Dermis microvascular lymphatic vessel endothelial cell (primary cell): ENCODE measurements at regions not wholly inside any gene's neighbourhood (a gene's known extent, or its start where the extent isn't known, plus 50 kb on each side); places are given as distances from the start of the nearest gene placed in this dataset.

Experiments
- DNase-seq, 2 donors: peaks; one replicate each; pipeline versions ENCODE4 v3.0.0 to v3.0.0-alpha.2; 2010; ENCODE audit warnings: low read depth in 2 of 2

GRCh38 chr7:153445641-153446040 is 606.6 kb upstream of the DPP6 start:
- DNase-seq = no peak

DNA sequence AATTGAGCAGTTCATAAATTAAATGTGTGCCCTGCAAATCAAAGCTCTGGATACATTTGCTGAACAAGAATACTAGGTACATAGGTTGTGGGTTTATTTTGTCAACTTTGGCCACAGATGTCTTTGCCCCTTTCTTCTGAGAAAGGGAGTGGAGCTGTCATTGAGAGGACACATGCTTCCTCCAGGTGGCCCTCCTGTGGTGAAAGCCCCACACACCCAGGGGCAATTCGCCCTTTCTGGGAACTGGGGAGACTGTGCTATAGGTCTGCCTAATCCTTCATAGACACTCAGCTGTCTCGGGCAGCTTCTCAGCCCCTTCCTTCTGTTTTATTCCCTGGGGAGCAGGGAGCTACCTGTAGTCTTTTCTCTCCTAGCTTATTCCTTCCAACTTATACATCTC is 605.7 kb upstream of the DPP6 start:
- no peak for DNase-seq

GRCh38 chr7:153447011-153447410 is 605.2 kb upstream of the DPP6 start:
- DNase-seq = no peak

- no peak for DNase-seq
Measured at GRCh38 chr7:153452661-153453060, 599.5 kb upstream of the DPP6 start.

GRCh38 chr7:153454306-153454705 is 597.9 kb upstream of the DPP6 start:
- no peak for DNase-seq

DNA sequence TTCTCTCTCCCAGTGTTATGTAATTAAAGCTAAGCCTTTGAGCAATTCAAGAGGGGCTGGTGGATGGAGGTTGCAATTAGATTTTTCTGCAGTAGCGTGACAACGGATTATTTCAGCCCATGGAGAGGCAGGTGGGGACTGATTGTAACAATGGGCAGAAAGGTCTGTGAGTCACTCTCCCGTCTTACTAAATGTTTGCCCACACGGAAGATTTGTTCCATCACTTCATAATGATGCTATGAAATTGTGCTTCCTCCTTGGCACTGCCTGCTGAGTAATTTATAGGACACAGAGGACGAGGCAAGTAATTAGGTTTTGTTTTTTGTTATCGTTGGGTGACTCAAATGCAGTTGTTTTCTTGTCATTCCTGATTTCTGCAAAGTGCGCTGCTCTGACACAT is 594.5 kb upstream of the DPP6 start:
- no peak for DNase-seq

- DNase-seq = no peak
Measured at GRCh38 chr7:153470004-153470671, 582.1 kb upstream of the DPP6 start.

DNA sequence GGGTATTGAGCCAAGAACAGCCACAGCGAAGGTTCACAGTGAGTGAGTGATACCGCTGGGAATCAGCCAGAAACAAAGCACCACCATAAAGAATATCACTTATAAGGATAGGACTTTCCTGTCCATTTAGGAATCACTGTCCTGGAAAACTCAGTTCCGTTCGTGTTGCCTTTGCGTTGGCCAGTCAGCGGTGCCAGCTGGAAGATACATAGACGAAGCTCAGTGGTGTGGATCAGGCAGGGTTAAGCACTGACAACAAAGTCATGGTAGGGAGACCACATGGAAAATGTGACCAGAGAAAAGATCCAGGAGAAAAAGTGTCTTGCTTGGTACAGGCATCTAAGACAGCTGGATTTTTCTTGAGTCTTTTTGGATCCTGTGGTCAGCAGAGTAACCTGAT is 579.7 kb upstream of the DPP6 start:
- DNase-seq = no peak

- DNase-seq = no peak
Measured at GRCh38 chr7:153473185-153473584, 579.0 kb upstream of the DPP6 start.

DNA sequence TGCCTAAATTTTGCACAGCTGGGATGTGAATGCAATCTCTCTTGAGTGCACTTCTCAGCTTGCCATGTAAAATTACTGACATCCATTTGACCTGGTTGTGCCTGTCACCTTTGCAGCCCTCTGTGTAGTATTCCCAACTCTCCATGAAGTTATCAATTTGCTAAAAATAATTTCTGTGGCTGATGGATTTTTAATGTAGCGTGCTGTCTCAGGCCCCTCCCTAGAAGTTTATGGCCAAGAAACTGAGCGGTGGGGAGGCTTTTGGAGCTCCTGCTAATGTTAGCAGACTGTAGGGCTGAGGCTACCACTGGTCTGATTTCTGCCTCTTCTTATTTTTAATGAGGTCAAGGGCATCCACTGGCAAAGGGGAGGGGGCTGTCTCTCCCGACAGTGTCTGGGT is 577.0 kb upstream of the DPP6 start:
- no peak for DNase-seq

DNA sequence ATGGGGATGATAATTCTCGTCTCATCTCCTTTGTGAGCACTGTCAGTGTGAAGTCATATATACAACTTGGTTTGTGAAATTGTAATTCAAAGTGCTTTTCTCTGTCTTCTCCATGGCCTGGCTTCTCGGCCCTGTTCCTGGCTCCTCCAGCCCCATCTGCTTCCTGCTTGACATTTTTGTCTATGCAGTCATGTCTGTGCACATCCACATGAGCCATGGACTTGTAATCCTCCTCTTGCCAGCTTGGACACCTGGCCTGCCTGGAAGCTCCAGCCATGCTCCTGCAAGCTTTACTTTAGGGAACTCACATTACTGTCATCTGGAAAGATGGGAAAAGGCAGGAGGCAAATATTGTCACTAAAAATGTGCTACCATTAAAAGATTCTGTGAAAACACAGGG is 576.0 kb upstream of the DPP6 start:
- no peak for DNase-seq

- DNase-seq = no peak
Measured at GRCh38 chr7:153496257-153496656, 555.9 kb upstream of the DPP6 start.

GRCh38 chr7:153503093-153503492 is 549.1 kb upstream of the DPP6 start:
- DNase-seq = no peak

- no peak for DNase-seq
Measured at GRCh38 chr7:153504288-153505075, 547.7 kb upstream of the DPP6 start.

- DNase-seq = no peak
Measured at GRCh38 chr7:153507885-153508284, 544.3 kb upstream of the DPP6 start.

DNA sequence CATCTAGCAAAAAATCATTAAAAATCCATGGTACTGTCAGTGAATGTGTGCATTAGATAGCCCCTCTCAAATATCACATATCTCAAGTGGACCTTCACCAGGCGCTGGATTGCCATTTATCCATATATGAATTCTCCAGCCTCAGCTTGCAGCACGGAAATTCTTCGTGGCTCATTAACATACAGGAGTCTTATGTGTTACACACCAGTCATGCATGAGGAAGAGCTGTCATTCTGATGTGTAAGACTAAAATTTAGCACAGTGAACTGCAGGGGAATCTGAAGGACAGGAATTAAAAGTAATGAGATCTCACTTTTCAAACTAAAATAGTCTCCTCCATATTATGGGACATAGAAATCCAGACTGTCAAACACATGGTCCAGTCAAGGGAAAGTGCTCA is 542.4 kb upstream of the DPP6 start:
- DNase-seq = no peak

- no peak for DNase-seq
Measured at GRCh38 chr7:153510674-153511073, 541.5 kb upstream of the DPP6 start.

DNA sequence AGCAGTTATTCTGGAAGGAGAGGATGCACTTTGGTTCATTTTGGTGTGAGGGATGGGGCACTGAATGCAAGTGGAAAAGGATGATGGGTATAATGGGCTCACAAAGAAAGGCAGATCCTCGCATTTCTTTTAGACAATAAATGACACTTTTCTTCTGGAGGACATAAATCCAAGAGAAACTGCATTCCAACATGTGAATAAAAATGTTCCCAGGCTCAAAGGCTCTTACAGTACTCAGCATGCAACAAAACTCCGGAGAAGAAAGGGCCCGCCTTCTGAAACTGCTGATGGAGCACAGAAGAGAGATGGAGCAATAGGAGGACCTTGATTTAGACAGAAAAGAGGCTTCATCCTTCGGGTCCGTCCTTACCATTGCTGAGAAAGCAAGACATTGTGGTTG is 538.2 kb upstream of the DPP6 start:
- DNase-seq = no peak

- DNase-seq = no peak
Measured at GRCh38 chr7:153515359-153515758, 536.8 kb upstream of the DPP6 start.

GRCh38 chr7:153518201-153518984 is 533.8 kb upstream of the DPP6 start:
- DNase-seq = no peak

DNA sequence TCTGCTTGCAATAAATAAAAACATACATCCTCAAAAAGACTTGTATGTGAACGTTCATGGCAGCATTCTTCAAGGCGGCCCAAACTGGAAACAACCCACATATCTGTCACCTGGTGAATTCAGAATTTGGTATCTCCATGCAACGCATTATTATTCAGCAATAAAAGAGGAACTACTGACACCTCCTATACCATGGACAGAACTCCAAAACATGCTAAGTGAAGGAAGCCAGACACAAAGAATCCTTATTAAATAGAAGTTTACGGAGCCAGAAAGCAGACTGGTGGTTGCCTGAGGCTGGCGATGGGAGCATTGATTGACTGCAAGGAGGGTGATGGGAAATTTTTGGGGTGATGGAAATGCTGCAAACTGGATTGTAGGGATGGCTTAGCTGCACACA is 530.8 kb upstream of the DPP6 start:
- no peak for DNase-seq

DNA sequence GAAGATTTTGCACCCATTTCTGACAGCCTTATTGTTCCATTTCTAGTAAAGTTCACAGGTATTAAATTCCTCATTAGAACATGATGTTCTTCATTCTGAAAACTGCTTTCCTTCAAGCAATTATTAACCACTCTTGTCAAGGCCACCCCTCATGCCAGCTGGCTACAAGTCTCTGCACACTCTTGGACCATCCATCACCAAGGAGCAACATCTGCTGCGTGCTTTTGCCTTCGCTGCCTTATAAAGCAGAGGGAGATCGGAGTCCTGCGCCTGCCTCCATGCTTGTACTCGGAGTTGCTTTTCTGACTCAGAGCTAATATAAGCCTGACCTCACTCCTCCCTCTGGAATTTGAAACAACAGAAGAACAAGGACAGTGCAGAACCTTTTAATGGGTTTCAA is 529.9 kb upstream of the DPP6 start:
- DNase-seq = no peak
